ENCODE measurements at regions not wholly inside any gene's neighbourhood (a gene's known extent, or its start where the extent isn't known, plus 50 kb on each side); places are given as distances from the start of the nearest gene placed in this dataset.

GRCh38 chr10:42959833-42960232, 117.0 kb upstream of the RET start:
- Histone ChIP-seq H3K27me3 (ENCODE audit: insufficient read depth, low read depth) (no peaks in the 10 kb centered on the region), H3K4me1 (replicated peaks; ENCODE audit: insufficient read depth) (peaks cover 20% of the 10 kb centered on the region), H3K9me3 (ENCODE audit: insufficient read depth, low read depth) (no peaks in the 10 kb centered on the region), H3K9me2 (ENCODE audit: insufficient read depth) (no peaks in the 10 kb centered on the region), H2AFZ (no peak overlapping the region), H3K4me3 (no peak overlapping the region), H3F3A (ENCODE audit: insufficient read depth, low read depth) (peaks cover 6% of the 10 kb centered on the region; the same call in 1 of the 2 replicates), H3K27ac (no peak overlapping the region), H3K79me2 (ENCODE audit: low read depth) (no peaks in the 10 kb centered on the region), H4K20me1 (ENCODE audit: insufficient read depth) (no peaks in the 10 kb centered on the region), H3K36me3 (ENCODE audit: low read depth) (no peaks in the 10 kb centered on the region), H3K4me2 (peak overlapping the region; percentile 48; the same call in 1 of the 2 replicates)
- intact Hi-C loops (cut with micrococcal nuclease; ENCODE audit: unreplicated experiment), result no loop called here
- no peak for TF ChIP-seq CTCF (conservative IDR thresholded peaks at IDR 0.05)
- TF ChIP-seq EZH2 (IDR thresholded peaks at IDR 0.05; ENCODE audit: low read depth), result no peak
- DNase-seq, result no peak
- POLR2A ChIA-PET (ENCODE audit: unreplicated experiment), result no interaction called here
- no TSS peak for BruUV-seq (replicated peaks)
- CTCF ChIA-PET, result no interaction called here

- Histone ChIP-seq H3K79me2 (ENCODE audit: low read depth) (no peaks in the 10 kb centered on the region), H3K4me3 (no peak overlapping the region), H2AFZ (no peak overlapping the region), H3K27ac (no peak overlapping the region), H3K36me3 (ENCODE audit: low read depth) (no peaks in the 10 kb centered on the region), H4K20me1 (ENCODE audit: insufficient read depth) (no peaks in the 10 kb centered on the region), H3K4me1 (replicated peaks; ENCODE audit: insufficient read depth) (peaks cover 20% of the 10 kb centered on the region), H3K27me3 (ENCODE audit: insufficient read depth, low read depth) (no peaks in the 10 kb centered on the region), H3K4me2 (peak overlapping the region; percentile 48), H3K9me2 (ENCODE audit: insufficient read depth) (no peaks in the 10 kb centered on the region), H3F3A (ENCODE audit: insufficient read depth, low read depth) (peaks cover 6% of the 10 kb centered on the region; the same call in 1 of the 2 replicates), H3K9me3 (ENCODE audit: insufficient read depth, low read depth) (no peaks in the 10 kb centered on the region)
- ChIA-PET POLR2A (ENCODE audit: unreplicated experiment) (no interaction called here), CTCF (no interaction called here)
- DNase-seq, result peak; percentile 62 to 85
- intact Hi-C loops (cut with micrococcal nuclease; ENCODE audit: unreplicated experiment), result no loop called here
- TF ChIP-seq CTCF (conservative IDR thresholded peaks at IDR 0.05), result no peak
- no peak for TF ChIP-seq EZH2 (IDR thresholded peaks at IDR 0.05; ENCODE audit: low read depth)
- no TSS peak for BruUV-seq (replicated peaks)
Observed at GRCh38 chr10:42960491-42960990, 116.3 kb upstream of the RET start.

- CTCF ChIA-PET, result no interaction called here
Observed at GRCh38 chr10:42960991-42961795, 115.7 kb upstream of the RET start.

More at GRCh38 chr10:42960991-42961795, 115.7 kb upstream of the RET start:
- no peaks in the 10 kb centered on the region for H3K9me3 ChIP-seq (ENCODE audit: insufficient read depth, low read depth)
- no peak overlapping the region for H2AFZ ChIP-seq
- H3K36me3 ChIP-seq (ENCODE audit: low read depth), result no peaks in the 10 kb centered on the region
- intact Hi-C loops (cut with micrococcal nuclease; ENCODE audit: unreplicated experiment), result no loop called here
- H3K79me2 ChIP-seq (ENCODE audit: low read depth), result no peaks in the 10 kb centered on the region
- POLR2A ChIA-PET (ENCODE audit: unreplicated experiment), result no interaction called here
- H3K9me2 ChIP-seq (ENCODE audit: insufficient read depth), result no peaks in the 10 kb centered on the region
- TF ChIP-seq EZH2 (IDR thresholded peaks at IDR 0.05; ENCODE audit: low read depth), result no peak
- TF ChIP-seq CTCF (conservative IDR thresholded peaks at IDR 0.05), result no peak
- peak overlapping the region; percentile 48; the same call in 1 of the 2 replicates for H3K4me2 ChIP-seq
- H3K27ac ChIP-seq, result no peak overlapping the region
- H3F3A ChIP-seq (ENCODE audit: insufficient read depth, low read depth), result peaks cover 6% of the 10 kb centered on the region; the same call in 1 of the 2 replicates
- peaks cover 20% of the 10 kb centered on the region for H3K4me1 ChIP-seq (replicated peaks; ENCODE audit: insufficient read depth)
- H3K4me3 ChIP-seq, result no peak overlapping the region
- no peaks in the 10 kb centered on the region for H3K27me3 ChIP-seq (ENCODE audit: insufficient read depth, low read depth)
- BruUV-seq (replicated peaks), result no TSS peak
- H4K20me1 ChIP-seq (ENCODE audit: insufficient read depth), result no peaks in the 10 kb centered on the region
- no peak for DNase-seq

Data from PC-9 (cell line).